Activated B cell treated with CpG ODN at 0.5 μM for 24 hours (primary cell): ENCODE measurements at regions not wholly inside any gene's neighbourhood (a gene's known extent, or its start where the extent isn't known, plus 50 kb on each side); places are given as distances from the start of the nearest gene placed in this dataset.

ENCODE experiments used
- ATAC-seq: fragments of 200-7000 bp; cut with Tn5 transposase; one replicate; pipeline ENCODE4 v1.10.0; 2021; ENCODE audit warnings: low read depth, mild to moderate bottlenecking, moderate library complexity
- CTCF ChIA-PET: fragments of 350-600 bp; sonication (Branson Sonifier 250); formaldehyde crosslinking; loops from one replicate; lab custom pipeline; 2021; ENCODE audit warnings: antibody characterized with exemption; lab: Charles Lee
- POLR2A ChIA-PET: fragments of 350-600 bp; sonication (Branson Sonifier 250); formaldehyde crosslinking; loops from one replicate; lab custom pipeline; 2021; ENCODE audit warnings: antibody characterized with exemption; lab: Charles Lee
- DNase-seq: peaks from one replicate; pipeline ENCODE4 v3.0.0; 2022
- H3K27ac Mint-ChIP-seq: one replicate; pipeline ENCODE4 v1.8.0; 2020; ENCODE audit warnings: mixed read lengths
- H3K27me3 Mint-ChIP-seq: one replicate; pipeline ENCODE4 v1.8.0; 2021; ENCODE audit warnings: mixed read lengths
- H3K36me3 Mint-ChIP-seq: one replicate; pipeline ENCODE4 v1.8.0; 2021; ENCODE audit warnings: low read depth, mixed read lengths
- H3K4me1 Mint-ChIP-seq: one replicate; pipeline ENCODE4 v1.8.0; 2021; ENCODE audit warnings: mixed read lengths
- H3K4me3 Mint-ChIP-seq: one replicate; pipeline ENCODE4 v1.8.0; 2020; ENCODE audit warnings: mild to moderate bottlenecking, mixed read lengths
- H3K9me3 Mint-ChIP-seq: one replicate; pipeline ENCODE4 v1.8.0; 2020; ENCODE audit warnings: mixed read lengths
- CTCF ChIP-seq: fragments of 200-600 bp; IDR thresholded peaks from one replicate; pipeline ENCODE4 v1.8.0; 2022; ENCODE audit warnings: antibody characterized with exemption, mild to moderate bottlenecking
- intact Hi-C: fragments of 100-400 bp; cut with micrococcal nuclease; formaldehyde crosslinking; loops from one replicate; pipeline ENCODE4 v1.15.1; 2024

- no peak for TF ChIP-seq CTCF
- Mint-ChIP-seq H3K36me3 (no peaks in the 10 kb centered on the region), H3K4me1 (no peaks in the 10 kb centered on the region), H3K9me3 (no peaks in the 10 kb centered on the region), H3K27ac (no peak overlapping the region), H3K27me3 (no peaks in the 10 kb centered on the region), H3K4me3 (no peak overlapping the region)
- ATAC-seq = no peak
- ChIA-PET CTCF (no interaction called here), POLR2A (no interaction called here)
- DNase-seq = no peak
- intact Hi-C loops = no loop called here
Measured at GRCh38 chr9:119095072-119095471, 274.2 kb downstream of the BRINP1 start.

GRCh38 chr9:119101048-119101447 is 268.2 kb downstream of the BRINP1 start:
- no peak for TF ChIP-seq CTCF
- DNase-seq (no peak), ATAC-seq (no peak)
- Mint-ChIP-seq H3K4me1 (no peaks in the 10 kb centered on the region), H3K27me3 (no peaks in the 10 kb centered on the region), H3K36me3 (no peaks in the 10 kb centered on the region), H3K4me3 (no peak overlapping the region), H3K9me3 (peaks cover 2% of the 10 kb centered on the region), H3K27ac (no peak overlapping the region)
- intact Hi-C loops = no loop called here
- CTCF ChIA-PET = no interaction called here
- POLR2A ChIA-PET = no interaction called here

- no peak overlapping the region for H3K27ac Mint-ChIP-seq
- no peak for DNase-seq
- ChIA-PET POLR2A (no interaction called here), CTCF (no interaction called here)
- TF ChIP-seq CTCF = no peak
- H3K27me3 Mint-ChIP-seq = no peaks in the 10 kb centered on the region
- ATAC-seq = no peak
- H3K4me3 Mint-ChIP-seq = no peak overlapping the region
- intact Hi-C loops = no loop called here
- no peaks in the 10 kb centered on the region for H3K36me3 Mint-ChIP-seq
- H3K4me1 Mint-ChIP-seq = no peaks in the 10 kb centered on the region
- H3K9me3 Mint-ChIP-seq = no peaks in the 10 kb centered on the region
Measured at GRCh38 chr9:119114681-119115080, 254.6 kb downstream of the BRINP1 start.
